MCF 10A (cell line): ENCODE measurements at regions not wholly inside any gene's neighbourhood (a gene's known extent, or its start where the extent isn't known, plus 50 kb on each side); places are given as distances from the start of the nearest gene placed in this dataset.

Experiments
- BruUV-seq: library from RNA; stranded (reverse); fragments of 400-500 nt; replicated peaks from 2 replicates; lab custom pipeline; 2021; lab: Mats Ljungman, UMichigan
- CTCF ChIA-PET: fragments of 300-600 bp; sonication (Branson Sonifier 250); formaldehyde crosslinking; extraction: SDS; loops from one replicate; lab custom pipeline; 2021; ENCODE audit warnings: antibody characterized with exemption, inconsistent platforms; lab: Yijun Ruan, JAX
- POLR2A ChIA-PET: fragments of 300-600, 350-650 bp; sonication (Branson Sonifier 250); formaldehyde crosslinking; extraction: SDS; loops from one replicate; lab custom pipeline; 2020; ENCODE audit warnings: antibody characterized with exemption, inconsistent platforms; lab: Yijun Ruan, JAX
- DNase-seq: peaks from one replicate; pipeline ENCODE4 v3.0.0-alpha.2; 2018; ENCODE audit not compliant: unreplicated experiment
- H3K27ac Mint-ChIP-seq: one replicate; pipeline ENCODE4 v1.8.0; 2022; ENCODE audit warnings: mild to moderate bottlenecking, low read depth, mixed read lengths; ENCODE audit not compliant: unreplicated experiment
- H3K27me3 Mint-ChIP-seq: one replicate; pipeline ENCODE4 v1.8.0; 2022; ENCODE audit warnings: mixed read lengths; ENCODE audit not compliant: insufficient read depth, unreplicated experiment
- H3K36me3 Mint-ChIP-seq: one replicate; pipeline ENCODE4 v1.8.0; 2022; ENCODE audit warnings: mild to moderate bottlenecking, moderate library complexity, mixed read lengths; ENCODE audit not compliant: insufficient read depth, unreplicated experiment
- H3K4me1 Mint-ChIP-seq: one replicate; pipeline ENCODE4 v1.8.0; 2022; ENCODE audit warnings: mixed read lengths; ENCODE audit not compliant: insufficient read depth, unreplicated experiment
- H3K4me3 Mint-ChIP-seq: one replicate; pipeline ENCODE4 v1.8.0; 2022; ENCODE audit warnings: mild to moderate bottlenecking, moderate library complexity, mixed read lengths; ENCODE audit not compliant: unreplicated experiment
- H3K9me3 Mint-ChIP-seq: one replicate; pipeline ENCODE4 v1.8.0; 2022; ENCODE audit warnings: mixed read lengths; ENCODE audit not compliant: unreplicated experiment
- CTCF ChIP-seq: fragments of 200-600 bp; IDR thresholded peaks from one replicate; pipeline ENCODE4 v1.8.0; 2022; ENCODE audit warnings: antibody characterized with exemption, mild to moderate bottlenecking; ENCODE audit not compliant: unreplicated experiment
- intact Hi-C: fragments of 100-400 bp; cut with micrococcal nuclease; formaldehyde crosslinking; loops from 2 replicates; pipeline ENCODE4 v1.14.1; 2022

DNA sequence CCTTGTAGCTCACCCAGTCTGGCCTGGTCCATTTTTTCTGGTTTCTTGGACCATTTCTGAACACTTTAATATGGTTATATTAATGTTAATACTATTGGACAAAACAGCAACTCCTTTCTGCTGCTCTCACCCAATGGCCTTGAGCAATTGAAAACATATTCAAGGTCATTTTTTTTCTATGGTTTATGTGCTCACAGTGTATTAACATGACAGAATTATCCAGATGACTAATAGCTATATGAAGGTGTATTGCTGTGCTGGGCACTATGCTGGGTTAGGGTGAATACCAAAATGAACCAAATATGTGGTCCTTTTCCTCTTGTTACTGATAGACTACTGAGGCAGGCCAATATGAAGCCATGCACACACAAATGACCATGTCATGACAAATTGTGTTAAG is 591.6 kb upstream of the PLXNA2 start:
- BruUV-seq = no TSS peak
- CTCF ChIA-PET = interaction anchor here (0.6 to 1.2 kb wide), 2 partner anchors 194 to 490 kb away, joined by 3 read pairs; no protein-coding TSS in a partner anchor

GRCh38 chr1:208837242-208837641 is 593.1 kb upstream of the PLXNA2 start:
- no peaks in the 10 kb centered on the region for H3K27me3 Mint-ChIP-seq
- POLR2A ChIA-PET = interaction anchor here (0.6 to 1.5 kb wide), 2 partner anchors 10 to 22 kb away, joined by 3 to 4 read pairs; no protein-coding TSS in a partner anchor
- no peaks in the 10 kb centered on the region for H3K9me3 Mint-ChIP-seq
- intact Hi-C loops = no loop called here
- H3K4me3 Mint-ChIP-seq = no peak overlapping the region
- CTCF ChIA-PET = no interaction called here
- BruUV-seq = no TSS peak
- TF ChIP-seq CTCF = no peak
- H3K4me1 Mint-ChIP-seq = no peaks in the 10 kb centered on the region
- H3K27ac Mint-ChIP-seq = no peak overlapping the region
- H3K36me3 Mint-ChIP-seq = no peaks in the 10 kb centered on the region
- DNase-seq = no peak

More for the DNA sequence above, 591.6 kb upstream of the PLXNA2 start:
- Mint-ChIP-seq H3K9me3 (no peaks in the 10 kb centered on the region), H3K36me3 (no peaks in the 10 kb centered on the region), H3K4me1 (no peaks in the 10 kb centered on the region), H3K4me3 (no peak overlapping the region), H3K27me3 (no peaks in the 10 kb centered on the region), H3K27ac (no peak overlapping the region)
- no peak for DNase-seq
- TF ChIP-seq CTCF = no peak
- intact Hi-C loops = no loop called here
- POLR2A ChIA-PET = interaction anchor here (0.6 to 1.5 kb wide), 3 partner anchors 21 to 666 kb away, joined by 3 read pairs; no protein-coding TSS in a partner anchor

DNA sequence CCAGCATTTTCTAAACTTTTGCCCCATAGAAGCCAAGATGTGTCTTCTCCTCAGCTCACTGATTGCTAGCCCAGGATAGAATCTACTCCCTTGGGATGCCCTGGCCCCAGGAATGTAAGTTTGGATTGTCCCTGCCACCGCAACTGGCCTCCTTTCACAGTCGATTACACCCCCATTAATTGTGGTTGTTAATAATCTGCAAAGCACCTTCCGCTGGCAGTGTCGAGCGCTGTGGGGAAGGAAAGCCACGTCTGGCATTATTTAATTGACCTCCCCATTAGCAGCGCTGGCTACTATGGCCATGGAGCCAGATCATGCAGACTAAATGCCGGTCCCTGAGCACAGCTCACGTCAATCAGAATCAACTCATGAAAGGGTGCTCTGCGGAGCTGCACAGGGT is 597.3 kb upstream of the PLXNA2 start:
- BruUV-seq = no TSS peak
- POLR2A ChIA-PET = no interaction called here
- TF ChIP-seq CTCF = no peak
- Mint-ChIP-seq H3K27me3 (no peaks in the 10 kb centered on the region), H3K4me3 (no peak overlapping the region), H3K9me3 (no peaks in the 10 kb centered on the region), H3K36me3 (no peaks in the 10 kb centered on the region), H3K4me1 (no peaks in the 10 kb centered on the region), H3K27ac (no peak overlapping the region)
- CTCF ChIA-PET = interaction anchor here (0.5 kb wide), 1 partner anchor 935 kb away, joined by 3 read pairs; no protein-coding TSS in a partner anchor
- no peak for DNase-seq
- intact Hi-C loops = no loop called here

- DNase-seq = no peak
- H3K27me3 Mint-ChIP-seq = no peaks in the 10 kb centered on the region
- POLR2A ChIA-PET = no interaction called here
- TF ChIP-seq CTCF = no peak
- no TSS peak for BruUV-seq
- H3K4me1 Mint-ChIP-seq = no peaks in the 10 kb centered on the region
- no peaks in the 10 kb centered on the region for H3K9me3 Mint-ChIP-seq
- intact Hi-C loops = no loop called here
- no peak overlapping the region for H3K27ac Mint-ChIP-seq
- H3K36me3 Mint-ChIP-seq = no peaks in the 10 kb centered on the region
- CTCF ChIA-PET = no interaction called here
- H3K4me3 Mint-ChIP-seq = no peak overlapping the region
Observed at GRCh38 chr1:208842451-208842850, 598.3 kb upstream of the PLXNA2 start.
